ENCODE measurements at regions not wholly inside any gene's neighbourhood (a gene's known extent, or its start where the extent isn't known, plus 50 kb on each side); places are given as distances from the start of the nearest gene placed in this dataset.

DNA sequence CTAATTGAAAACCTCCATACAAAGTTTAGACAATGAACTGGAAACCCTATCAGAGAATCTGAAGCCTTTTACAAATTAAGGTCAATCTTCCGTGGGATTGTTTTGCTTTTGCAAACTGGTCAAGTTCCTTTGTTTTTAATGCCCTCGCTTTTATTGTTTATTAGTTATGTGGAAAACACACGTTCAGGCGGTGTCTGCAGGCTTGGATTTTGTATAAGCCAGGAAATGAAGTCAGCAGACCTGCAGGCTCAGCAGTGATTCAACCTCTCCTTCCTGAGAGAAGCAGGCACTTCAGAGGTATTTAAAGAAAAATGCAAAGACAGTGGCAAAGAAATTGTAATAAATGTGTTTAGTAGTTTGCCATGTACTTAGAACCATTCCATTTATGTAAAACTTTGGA is 103.4 kb upstream of the PDE10A start:
- no peak for TF ChIP-seq CTCF (IDR thresholded peaks at IDR 0.05)
- TF ChIP-seq EZH2 (IDR thresholded peaks at IDR 0.05; ENCODE audit: borderline replicate concordance, insufficient read depth, low read depth, low read length, poor library complexity, severe bottlenecking), result no peak

Data from B cell (primary cell).